ENCODE measurements at regions not wholly inside any gene's neighbourhood (a gene's known extent, or its start where the extent isn't known, plus 50 kb on each side); places are given as distances from the start of the nearest gene placed in this dataset.

DNA sequence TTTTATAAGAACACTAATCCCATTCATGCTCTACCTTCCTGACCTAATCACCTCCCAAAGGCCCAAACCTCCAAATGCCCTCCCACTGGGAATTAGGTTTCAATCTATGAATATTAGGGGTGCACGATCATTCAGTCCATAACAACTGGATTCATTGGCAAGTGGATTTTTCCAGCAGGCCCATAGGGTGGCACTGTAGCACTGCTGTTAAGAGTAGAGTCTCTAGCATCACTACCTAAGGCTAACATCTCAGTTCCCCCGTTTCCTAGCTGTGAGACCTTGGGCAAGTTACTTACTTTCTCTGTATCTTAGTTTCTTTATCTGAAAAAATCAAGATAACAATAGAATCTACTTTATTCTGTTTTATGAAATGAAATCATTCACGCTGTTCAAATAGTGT is 315.8 kb downstream of the STIM2 start:
- TF ChIP-seq, protein P1, sequence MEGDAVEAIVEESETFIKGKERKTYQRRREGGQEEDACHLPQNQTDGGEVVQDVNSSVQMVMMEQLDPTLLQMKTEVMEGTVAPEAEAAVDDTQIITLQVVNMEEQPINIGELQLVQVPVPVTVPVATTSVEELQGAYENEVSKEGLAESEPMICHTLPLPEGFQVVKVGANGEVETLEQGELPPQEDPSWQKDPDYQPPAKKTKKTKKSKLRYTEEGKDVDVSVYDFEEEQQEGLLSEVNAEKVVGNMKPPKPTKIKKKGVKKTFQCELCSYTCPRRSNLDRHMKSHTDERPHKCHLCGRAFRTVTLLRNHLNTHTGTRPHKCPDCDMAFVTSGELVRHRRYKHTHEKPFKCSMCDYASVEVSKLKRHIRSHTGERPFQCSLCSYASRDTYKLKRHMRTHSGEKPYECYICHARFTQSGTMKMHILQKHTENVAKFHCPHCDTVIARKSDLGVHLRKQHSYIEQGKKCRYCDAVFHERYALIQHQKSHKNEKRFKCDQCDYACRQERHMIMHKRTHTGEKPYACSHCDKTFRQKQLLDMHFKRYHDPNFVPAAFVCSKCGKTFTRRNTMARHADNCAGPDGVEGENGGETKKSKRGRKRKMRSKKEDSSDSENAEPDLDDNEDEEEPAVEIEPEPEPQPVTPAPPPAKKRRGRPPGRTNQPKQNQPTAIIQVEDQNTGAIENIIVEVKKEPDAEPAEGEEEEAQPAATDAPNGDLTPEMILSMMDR (IDR thresholded peaks at IDR 0.05), result peak; percentile 36 to 54 (median 42)
- TF ChIP-seq POLR2A (IDR thresholded peaks at IDR 0.05; ENCODE audit: low read depth) (no peak), EP300 (IDR thresholded peaks at IDR 0.05) (no peak), POLR2AphosphoS5 (IDR thresholded peaks at IDR 0.05) (no peak)

All from esophagus muscularis mucosa (tissue), 4 donors.